MM.1S (cell line): ENCODE measurements at regions not wholly inside any gene's neighbourhood (a gene's known extent, or its start where the extent isn't known, plus 50 kb on each side); places are given as distances from the start of the nearest gene placed in this dataset.

Experiments
- CTCF ChIP-seq: fragments of 300-600 bp; sonication (generic); IDR thresholded peaks from 2 replicates; pipeline ENCODE4 v1.5.1; 2016; ENCODE audit warnings: antibody characterized with exemption, low read length, mixed read lengths
- EZH2 ChIP-seq: fragments of 300-600 bp; sonication (generic); optimal IDR thresholded peaks from 2 replicates; pipeline ENCODE3; 2017; ENCODE audit warnings: low read depth, mild to moderate bottlenecking, antibody characterized with exemption, low read length, mixed read lengths
- EZH2phosphoT487 ChIP-seq: fragments of 300-600 bp; sonication (generic); IDR thresholded peaks from 2 replicates; pipeline ENCODE4 v1.6.1; 2018; ENCODE audit warnings: antibody characterized with exemption, low read length

GRCh38 chr11:69348414-69349235, 54.7 kb downstream of the MYEOV start:
- TF ChIP-seq CTCF (no peak), EZH2 (no peak), EZH2phosphoT487 (no peak)
